ENCODE measurements at regions not wholly inside any gene's neighbourhood (a gene's known extent, or its start where the extent isn't known, plus 50 kb on each side); places are given as distances from the start of the nearest gene placed in this dataset.

GRCh38 chr6:130575971-130576370 lies 210.2 kb downstream of the TMEM200A start:
- no peak for TF ChIP-seq CTCF (IDR thresholded peaks at IDR 0.05; ENCODE audit: borderline replicate concordance, extremely low read depth, low read length, poor library complexity, severe bottlenecking)
- TF ChIP-seq EZH2 (IDR thresholded peaks at IDR 0.05; ENCODE audit: borderline replicate concordance, low read depth, low read length, severe bottlenecking) = no peak
